ENCODE measurements at regions not wholly inside any gene's neighbourhood (a gene's known extent, or its start where the extent isn't known, plus 50 kb on each side); places are given as distances from the start of the nearest gene placed in this dataset.

- no peak for DNase-seq (ENCODE audit: low spot score)
Measured at GRCh38 chr12:92650228-92650822, 52.5 kb upstream of the PLEKHG7 start.

GRCh38 chr12:92649511-92650227 is 53.1 kb upstream of the PLEKHG7 start:
- peak; percentile 73 for DNase-seq (ENCODE audit: low spot score)

DNA sequence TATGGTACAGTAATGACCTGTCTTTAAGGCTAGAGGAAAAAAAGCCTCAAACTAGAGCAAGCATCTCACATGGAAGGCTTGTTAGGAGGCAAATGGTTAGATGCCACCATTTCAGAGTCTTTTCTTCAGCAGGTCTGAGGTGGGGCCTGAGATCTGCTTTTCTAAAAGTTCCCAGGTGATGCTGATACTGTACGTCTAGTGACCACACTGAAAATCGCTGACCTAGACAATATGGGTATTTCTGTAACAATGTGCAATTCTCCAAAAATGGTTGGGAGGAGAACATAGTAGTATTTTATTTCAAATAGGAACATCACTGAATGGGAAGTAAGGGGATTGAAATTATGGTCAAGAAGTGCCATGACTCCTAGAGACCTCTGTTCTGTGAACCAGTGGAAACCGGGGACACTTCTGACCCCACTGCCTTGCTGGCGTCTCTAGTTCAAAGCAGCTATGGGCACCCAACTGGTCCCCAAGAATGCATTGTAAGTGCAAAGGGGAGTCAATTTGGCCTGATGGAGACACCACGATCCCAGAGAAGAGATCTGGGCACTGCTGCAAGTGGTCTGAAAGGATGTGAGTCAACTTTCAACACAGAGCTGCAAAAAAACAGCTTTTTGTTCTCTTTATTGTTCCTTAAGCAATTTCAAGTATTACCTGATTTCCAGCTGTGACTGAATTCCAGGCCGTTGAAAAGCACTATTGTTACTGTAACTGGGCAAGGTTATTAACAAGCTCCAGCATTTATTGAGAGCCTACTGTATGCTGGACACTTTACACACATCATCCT is 54.4 kb upstream of the PLEKHG7 start:
- no peak for DNase-seq (ENCODE audit: low spot score)

DNA sequence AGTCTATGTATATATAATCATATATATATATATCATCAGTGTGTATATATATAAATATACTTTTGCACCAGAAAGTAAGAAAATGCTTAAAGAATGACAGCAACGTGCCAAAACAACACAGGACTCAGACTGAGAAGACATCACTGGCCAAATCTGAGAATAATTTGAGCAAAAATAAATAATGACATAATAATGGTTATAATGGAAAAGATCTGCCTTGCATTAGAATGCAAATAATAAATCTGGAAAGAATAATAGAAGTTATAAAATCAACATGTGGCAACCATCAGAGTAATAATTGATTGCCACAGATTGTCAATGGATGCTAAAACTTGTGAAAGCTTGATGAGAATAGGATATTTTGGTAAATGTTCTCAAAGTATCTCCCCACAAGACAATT is 61.5 kb upstream of the PLEKHG7 start:
- no peak for DNase-seq (ENCODE audit: low spot score)

GRCh38 chr12:92640691-92641090 is 62.1 kb upstream of the PLEKHG7 start:
- DNase-seq (ENCODE audit: low spot score) = no peak

- no peak for DNase-seq (ENCODE audit: low spot score)
Measured at GRCh38 chr12:92639017-92639416, 63.8 kb upstream of the PLEKHG7 start.

DNA sequence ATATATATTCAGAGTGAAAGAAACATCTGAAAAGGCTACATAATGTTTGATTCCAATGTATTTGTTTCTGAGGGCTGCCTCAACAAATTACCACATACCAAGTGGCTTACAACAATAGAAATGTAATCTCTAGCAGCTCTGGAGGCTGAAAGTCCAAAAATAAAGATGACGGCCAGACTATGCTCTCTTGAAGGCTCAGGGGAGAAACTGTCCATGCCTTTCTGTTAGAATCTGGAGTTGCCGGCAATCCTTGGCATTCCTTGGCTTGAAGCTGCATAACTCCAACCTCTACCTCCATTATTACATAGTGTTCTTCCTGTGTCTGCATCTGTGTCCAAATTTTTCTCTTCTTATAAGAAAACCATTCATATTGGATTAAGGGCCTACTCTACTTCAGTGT is 68.1 kb upstream of the PLEKHG7 start:
- DNase-seq (ENCODE audit: low spot score) = no peak

- DNase-seq (ENCODE audit: low spot score) = no peak
Measured at GRCh38 chr12:92634202-92634601, 68.6 kb upstream of the PLEKHG7 start.

GRCh38 chr12:92630968-92631367 is 71.8 kb upstream of the PLEKHG7 start:
- no peak for DNase-seq (ENCODE audit: low spot score)

GRCh38 chr12:92629349-92630065 is 73.3 kb upstream of the PLEKHG7 start:
- peak; percentile 69 for DNase-seq (ENCODE audit: low spot score)

GRCh38 chr12:92628476-92628875 is 74.3 kb upstream of the PLEKHG7 start:
- no peak for DNase-seq (ENCODE audit: low spot score)

GRCh38 chr12:92627511-92627910 is 75.3 kb upstream of the PLEKHG7 start:
- no peak for DNase-seq (ENCODE audit: low spot score)

- no peak for DNase-seq (ENCODE audit: low spot score)
Measured at GRCh38 chr12:92625639-92626310, 77.0 kb upstream of the PLEKHG7 start.

GRCh38 chr12:92624236-92624635 is 78.6 kb upstream of the PLEKHG7 start:
- no peak for DNase-seq (ENCODE audit: low spot score)

DNA sequence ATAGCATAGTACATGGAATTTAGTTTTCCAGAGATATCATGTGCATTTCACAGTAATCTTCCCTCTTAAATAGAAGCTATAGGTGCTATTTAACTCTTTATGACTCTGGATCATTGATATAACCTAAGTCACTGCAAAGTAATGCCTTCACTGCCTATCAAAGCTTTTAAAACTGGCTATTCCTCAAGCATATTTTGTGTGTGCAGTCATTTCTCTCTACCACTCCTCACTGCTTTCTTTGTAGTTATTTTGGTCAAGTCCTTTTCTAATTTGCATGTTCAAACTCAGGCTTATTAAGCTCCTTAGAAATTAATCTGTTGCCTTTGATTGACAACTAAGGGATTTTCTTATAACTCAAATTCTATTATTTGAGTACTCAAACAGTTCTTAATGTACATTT is 79.4 kb upstream of the PLEKHG7 start:
- DNase-seq (ENCODE audit: low spot score) = no peak

DNA sequence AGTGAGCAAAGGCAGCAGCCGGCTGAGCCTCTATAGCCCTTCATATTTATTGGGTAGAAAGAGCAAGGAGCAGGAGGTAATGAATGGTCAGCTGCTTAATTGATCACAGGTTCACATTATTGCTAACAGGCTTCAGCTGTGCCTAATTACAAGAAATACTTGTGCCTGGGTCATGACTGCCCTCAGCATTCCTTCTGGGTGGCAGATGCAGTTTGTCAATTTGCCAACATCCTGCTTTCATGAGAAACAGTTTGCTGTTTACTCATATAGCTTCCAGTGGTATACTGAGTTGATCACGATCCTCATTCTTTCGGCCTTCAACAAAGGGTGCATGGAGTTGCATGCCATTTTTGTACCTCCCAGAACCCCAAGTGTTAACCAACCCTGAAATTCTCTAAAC is 81.0 kb upstream of the PLEKHG7 start:
- DNase-seq (ENCODE audit: low spot score) = no peak

DNA sequence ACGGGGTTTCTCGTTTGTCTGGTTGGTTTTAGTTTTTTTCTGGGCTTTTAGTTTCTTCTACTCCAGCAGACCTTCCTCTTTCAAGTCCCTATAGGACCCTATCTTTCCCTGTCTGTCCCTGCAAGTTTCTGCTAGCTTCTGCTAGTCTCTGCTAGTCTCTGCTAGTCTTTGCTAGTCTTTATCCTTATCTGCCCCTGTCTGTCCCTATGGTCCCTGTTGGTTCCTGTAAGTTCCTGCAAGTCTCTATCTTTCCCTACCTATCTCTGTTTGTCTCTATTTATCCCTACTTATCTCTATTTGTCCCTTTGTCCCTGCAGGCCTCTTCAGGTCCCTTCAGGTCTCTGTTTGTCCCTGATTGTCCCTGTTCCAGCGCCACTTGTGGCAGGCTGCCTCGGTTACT is 81.5 kb upstream of the PLEKHG7 start:
- no peak for DNase-seq (ENCODE audit: low spot score)

- DNase-seq (ENCODE audit: low spot score) = no peak
Measured at GRCh38 chr12:92619730-92620684, 82.8 kb upstream of the PLEKHG7 start.

DNA sequence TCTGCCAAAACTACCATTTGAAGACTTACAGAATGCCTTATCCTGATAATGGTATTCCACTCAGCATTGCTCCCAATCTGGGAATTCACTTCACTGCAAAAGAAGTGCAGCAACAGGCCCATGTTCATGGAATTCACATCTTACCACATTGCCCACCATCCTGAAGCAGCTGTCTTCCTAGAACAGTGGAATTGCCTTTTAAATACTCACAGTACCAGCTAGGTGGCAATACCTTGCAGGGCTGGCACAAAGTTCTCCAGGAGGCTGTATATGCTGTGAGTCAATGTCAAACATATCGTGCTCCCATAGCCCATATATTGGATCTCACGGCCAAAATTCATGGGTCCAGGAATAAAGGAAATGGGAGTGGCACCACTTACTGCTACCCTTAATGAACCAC is 83.8 kb upstream of the PLEKHG7 start:
- no peak for DNase-seq (ENCODE audit: low spot score)

DNA sequence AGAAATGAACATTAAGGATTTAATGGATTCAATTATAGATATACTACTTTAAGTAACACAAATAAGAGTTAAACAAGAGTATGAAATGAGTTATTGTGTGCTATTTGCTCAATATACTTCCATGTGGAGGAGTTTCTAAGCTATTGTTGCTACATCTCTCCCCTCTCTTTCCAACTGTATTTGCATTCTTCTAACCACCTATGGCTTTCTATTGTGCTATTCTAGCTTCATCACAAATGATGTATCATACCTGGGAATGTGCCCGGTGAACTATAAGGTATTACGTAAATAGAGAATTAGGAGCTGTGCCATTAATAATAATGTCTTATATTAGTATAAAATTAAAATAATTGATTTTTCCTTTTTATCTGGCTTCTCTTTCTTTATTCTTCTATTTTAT is 87.1 kb upstream of the PLEKHG7 start:
- DNase-seq (ENCODE audit: low spot score) = no peak

- no peak for DNase-seq (ENCODE audit: low spot score)
Measured at GRCh38 chr12:92615086-92615485, 87.7 kb upstream of the PLEKHG7 start.

Data from COLO829 (cell line).